Keratinocyte (primary cell): ENCODE measurements at regions not wholly inside any gene's neighbourhood (a gene's known extent, or its start where the extent isn't known, plus 50 kb on each side); places are given as distances from the start of the nearest gene placed in this dataset.

Experiments
- DNase-seq: peaks from one replicate; pipeline ENCODE4 v3.0.0-alpha.2; 2011; ENCODE audit warnings: low read depth, missing footprints, low spot score
- FAIRE-seq: peaks from 2 replicates; lab custom pipeline; 2011; peaks lifted over from hg19 to GRCh38; lab: Jason Lieb, UNC
- H2AFZ ChIP-seq: 2 replicates; pipeline ENCODE4 v1.6.0; 2012; ENCODE audit warnings: low read length, control low read depth, inconsistent platforms; ENCODE audit not compliant: control insufficient read depth
- H3K27ac ChIP-seq: 2 replicates; pipeline ENCODE4 v1.5.1; 2011; ENCODE audit warnings: low read length; ENCODE audit not compliant: control insufficient read depth, insufficient read depth
- H3K27me3 ChIP-seq: 3 replicates; pipeline ENCODE4 v1.6.0; 2011; ENCODE audit warnings: low read length; ENCODE audit not compliant: control insufficient read depth, insufficient read depth; ENCODE audit errors: extremely low read depth
- H3K36me3 ChIP-seq, 2 experiments: 2 replicates in 1 of 2; 3 replicates in 1 of 2; pipeline ENCODE4 v1.5.1; 2011; ENCODE audit warnings: low read length in 2 of 2, mild to moderate bottlenecking in 1 of 2; ENCODE audit not compliant: control insufficient read depth in 2 of 2, insufficient read depth in 2 of 2; ENCODE audit errors: extremely low read depth in 1 of 2
- H3K4me1 ChIP-seq: 3 replicates; pipeline ENCODE4 v1.5.1; 2011; ENCODE audit warnings: low read length; ENCODE audit not compliant: control insufficient read depth, insufficient read depth; ENCODE audit errors: extremely low read depth
- H3K4me2 ChIP-seq: 3 replicates; pipeline ENCODE4 v1.6.0; 2011; ENCODE audit warnings: low read depth, low read length; ENCODE audit not compliant: control insufficient read depth, insufficient read depth; ENCODE audit errors: extremely low read depth
- H3K4me3 ChIP-seq, 3 experiments: fragments of 200-600 bp in 1 of 3; sonication (generic) in 1 of 3; 2 replicates in 2 of 3; 3 replicates in 1 of 3; pipeline ENCODE4 v1.5.1; 2011 to 2016; ENCODE audit warnings: low read length in 3 of 3, mild to moderate bottlenecking in 3 of 3, control low read depth in 2 of 3, inconsistent platforms in 1 of 3, low read depth in 1 of 3, mixed read lengths in 1 of 3, mixed run types in 1 of 3, moderate library complexity in 1 of 3; ENCODE audit not compliant: control insufficient read depth in 2 of 3, insufficient read depth in 2 of 3; ENCODE audit errors: extremely low read depth in 1 of 3
- H3K79me2 ChIP-seq: 2 replicates; pipeline ENCODE4 v1.6.0; 2012; ENCODE audit warnings: low read length; ENCODE audit not compliant: control insufficient read depth, insufficient read depth
- H3K9ac ChIP-seq: 3 replicates; pipeline ENCODE4 v1.6.0; 2011; ENCODE audit warnings: low read length; ENCODE audit not compliant: control insufficient read depth, insufficient read depth; ENCODE audit errors: extremely low read depth
- H3K9me1 ChIP-seq: 3 replicates; pipeline ENCODE4 v1.6.0; 2011; ENCODE audit warnings: low read length; ENCODE audit not compliant: control insufficient read depth, insufficient read depth; ENCODE audit errors: extremely low read depth
- H3K9me3 ChIP-seq: 2 replicates; pipeline ENCODE4 v1.5.1; 2012; ENCODE audit warnings: low read depth, low read length; ENCODE audit not compliant: control insufficient read depth
- H4K20me1 ChIP-seq: 3 replicates; pipeline ENCODE4 v1.6.0; 2011; ENCODE audit warnings: low read length; ENCODE audit not compliant: control insufficient read depth, insufficient read depth; ENCODE audit errors: extremely low read depth
- EZH2 ChIP-seq: IDR thresholded peaks from one replicate; pipeline ENCODE4 v1.6.1; 2012; ENCODE audit warnings: inconsistent platforms, mild to moderate bottlenecking, low read length, moderate library complexity
- dilution Hi-C: fragments of 300-500 bp; cut with MboI; formaldehyde crosslinking; loops from one replicate; pipeline ENCODE4 v1.7.0; 2020; ENCODE audit warnings: low sequenced_read_pairs; ENCODE audit not compliant: extremely low pct_ligation_motif_present
- TF ChIP-seq, protein P1 (sequence below), 3 experiments: IDR thresholded peaks in 1 of 3; conservative IDR thresholded peaks in 1 of 3; optimal IDR thresholded peaks in 1 of 3; 2 replicates in 2 of 3; 3 replicates in 1 of 3; pipeline versions ENCODE3 to v1.5.1; 2011; ENCODE audit warnings: low read length in 3 of 3, mild to moderate bottlenecking in 3 of 3, moderate library complexity in 2 of 3, control low read depth in 1 of 3, inconsistent platforms in 1 of 3; ENCODE audit not compliant: insufficient read depth in 2 of 3; ENCODE audit errors: extremely low read depth in 1 of 3

DNA sequence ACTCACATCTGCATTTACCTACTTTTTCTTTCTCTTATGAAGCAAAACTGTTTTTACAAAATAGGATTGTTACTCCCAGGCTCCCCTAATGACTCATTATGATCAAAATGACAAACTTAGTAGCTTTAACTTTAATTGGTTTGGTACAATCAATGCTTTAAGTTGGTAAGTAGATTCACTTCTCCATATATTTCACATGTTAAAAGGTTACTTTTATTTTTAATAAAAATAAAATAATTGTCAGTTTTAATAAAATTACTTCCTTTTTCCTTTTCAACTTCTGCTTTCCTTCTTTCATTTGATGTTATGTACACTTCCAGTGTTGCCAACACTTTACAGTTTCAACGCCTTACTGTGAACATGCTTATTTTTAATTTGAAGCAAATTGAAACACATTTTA is 477.6 kb downstream of the SETD4 start:
- dilution Hi-C loops = no loop called here
- Histone ChIP-seq H3K36me3 (no peaks in the 10 kb centered on the region), H3K27me3 (no peaks in the 10 kb centered on the region), H3K4me3 (no peak overlapping the region), H3K9me3 (no peaks in the 10 kb centered on the region), H3K27ac (no peak overlapping the region), H3K4me1 (no peaks in the 10 kb centered on the region), H3K9ac (no peak overlapping the region), H3K79me2 (no peaks in the 10 kb centered on the region), H4K20me1 (no peaks in the 10 kb centered on the region), H2AFZ (no peak overlapping the region), H3K9me1 (no peaks in the 10 kb centered on the region), H3K4me2 (no peak overlapping the region)
- DNase-seq = no peak
- no peak for TF ChIP-seq EZH2
- TF ChIP-seq, protein P1, sequence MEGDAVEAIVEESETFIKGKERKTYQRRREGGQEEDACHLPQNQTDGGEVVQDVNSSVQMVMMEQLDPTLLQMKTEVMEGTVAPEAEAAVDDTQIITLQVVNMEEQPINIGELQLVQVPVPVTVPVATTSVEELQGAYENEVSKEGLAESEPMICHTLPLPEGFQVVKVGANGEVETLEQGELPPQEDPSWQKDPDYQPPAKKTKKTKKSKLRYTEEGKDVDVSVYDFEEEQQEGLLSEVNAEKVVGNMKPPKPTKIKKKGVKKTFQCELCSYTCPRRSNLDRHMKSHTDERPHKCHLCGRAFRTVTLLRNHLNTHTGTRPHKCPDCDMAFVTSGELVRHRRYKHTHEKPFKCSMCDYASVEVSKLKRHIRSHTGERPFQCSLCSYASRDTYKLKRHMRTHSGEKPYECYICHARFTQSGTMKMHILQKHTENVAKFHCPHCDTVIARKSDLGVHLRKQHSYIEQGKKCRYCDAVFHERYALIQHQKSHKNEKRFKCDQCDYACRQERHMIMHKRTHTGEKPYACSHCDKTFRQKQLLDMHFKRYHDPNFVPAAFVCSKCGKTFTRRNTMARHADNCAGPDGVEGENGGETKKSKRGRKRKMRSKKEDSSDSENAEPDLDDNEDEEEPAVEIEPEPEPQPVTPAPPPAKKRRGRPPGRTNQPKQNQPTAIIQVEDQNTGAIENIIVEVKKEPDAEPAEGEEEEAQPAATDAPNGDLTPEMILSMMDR (optimal IDR thresholded peaks at IDR 0.05 in 1 of 3, IDR thresholded peaks at IDR 0.05 in 1 of 3, conservative IDR thresholded peaks at IDR 0.05 in 1 of 3; ENCODE audit: extremely low read depth in 1 of 3, insufficient read depth in 2 of 3, low read length in 3 of 3) = no peak
- no peak for FAIRE-seq

DNA sequence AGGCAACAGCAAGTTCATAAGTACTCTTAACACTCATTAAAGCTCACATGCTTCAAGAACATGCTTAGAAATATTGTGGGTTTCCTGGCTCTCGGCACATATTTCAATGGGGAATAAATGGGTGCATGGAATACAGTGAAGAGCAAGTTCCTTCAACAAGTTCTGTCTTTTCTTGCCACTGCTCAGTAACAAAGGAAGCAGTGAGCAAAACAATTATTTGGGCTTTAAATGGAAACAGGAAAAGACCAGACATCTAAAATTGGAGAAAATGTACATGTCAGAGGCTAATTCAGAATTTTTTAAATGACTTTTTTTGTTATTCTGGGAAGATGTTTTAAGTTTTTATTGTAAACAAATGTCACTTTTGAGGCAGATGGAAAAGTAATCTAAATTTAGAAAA is 478.7 kb downstream of the SETD4 start:
- no peaks in the 10 kb centered on the region for H3K79me2 ChIP-seq
- no peak overlapping the region for H3K27ac ChIP-seq
- H3K4me3 ChIP-seq = no peak overlapping the region
- H4K20me1 ChIP-seq = no peaks in the 10 kb centered on the region
- no peaks in the 10 kb centered on the region for H3K9me1 ChIP-seq
- no peak overlapping the region for H2AFZ ChIP-seq
- TF ChIP-seq EZH2 = no peak
- TF ChIP-seq, protein P1 (optimal IDR thresholded peaks at IDR 0.05 in 1 of 3, IDR thresholded peaks at IDR 0.05 in 1 of 3, conservative IDR thresholded peaks at IDR 0.05 in 1 of 3; ENCODE audit: extremely low read depth in 1 of 3, insufficient read depth in 2 of 3, low read length in 3 of 3) = no peak
- no peaks in the 10 kb centered on the region for H3K27me3 ChIP-seq
- H3K4me1 ChIP-seq = no peaks in the 10 kb centered on the region
- H3K36me3 ChIP-seq = no peaks in the 10 kb centered on the region
- FAIRE-seq (no peak), DNase-seq (no peak)
- H3K4me2 ChIP-seq = no peak overlapping the region
- dilution Hi-C loops = no loop called here
- H3K9me3 ChIP-seq = no peaks in the 10 kb centered on the region
- H3K9ac ChIP-seq = no peak overlapping the region
